Uterus (tissue), 2 donors: ENCODE measurements at regions not wholly inside any gene's neighbourhood (a gene's known extent, or its start where the extent isn't known, plus 50 kb on each side); places are given as distances from the start of the nearest gene placed in this dataset.

Experiments used
- POLR2A ChIP-seq, 2 donors: fragments of 450-650 bp; IDR thresholded peaks; one replicate each; pipeline ENCODE4 v1.6.1; 2016; ENCODE audit warnings: antibody characterized with exemption in 2 of 2, mild to moderate bottlenecking in 1 of 2, moderate library complexity in 1 of 2
- TF ChIP-seq, protein P1 (sequence below), 4 experiments: fragments of 200-600 bp in 2 of 4; fragments of 450-650 bp in 2 of 4; sonication (generic) in 2 of 4; IDR thresholded peaks; one replicate each; pipeline ENCODE4 v1.5.1; 2016 to 2019; ENCODE audit warnings: antibody characterized with exemption in 4 of 4, mild to moderate bottlenecking in 2 of 4, moderate library complexity in 1 of 4

DNA sequence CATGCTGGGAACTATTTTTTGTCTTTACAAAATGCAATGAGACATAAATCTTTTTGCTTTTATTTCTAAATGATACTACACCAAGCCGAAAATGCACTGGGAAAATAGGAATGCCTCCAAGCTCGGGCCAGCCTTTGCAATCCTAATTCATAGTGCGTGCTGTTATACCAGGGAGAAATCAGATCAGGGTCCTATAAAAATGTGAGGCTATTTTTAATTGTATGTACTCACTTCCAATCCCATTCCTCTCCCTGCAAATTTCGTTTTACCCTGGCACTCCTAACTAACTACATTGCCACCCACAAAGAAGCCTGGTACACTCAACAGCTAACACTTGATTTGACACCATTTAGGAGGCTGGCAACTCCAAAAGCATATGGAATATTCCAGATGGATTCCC, 350.6 kb upstream of the ZFP64 start:
- TF ChIP-seq, protein P1, sequence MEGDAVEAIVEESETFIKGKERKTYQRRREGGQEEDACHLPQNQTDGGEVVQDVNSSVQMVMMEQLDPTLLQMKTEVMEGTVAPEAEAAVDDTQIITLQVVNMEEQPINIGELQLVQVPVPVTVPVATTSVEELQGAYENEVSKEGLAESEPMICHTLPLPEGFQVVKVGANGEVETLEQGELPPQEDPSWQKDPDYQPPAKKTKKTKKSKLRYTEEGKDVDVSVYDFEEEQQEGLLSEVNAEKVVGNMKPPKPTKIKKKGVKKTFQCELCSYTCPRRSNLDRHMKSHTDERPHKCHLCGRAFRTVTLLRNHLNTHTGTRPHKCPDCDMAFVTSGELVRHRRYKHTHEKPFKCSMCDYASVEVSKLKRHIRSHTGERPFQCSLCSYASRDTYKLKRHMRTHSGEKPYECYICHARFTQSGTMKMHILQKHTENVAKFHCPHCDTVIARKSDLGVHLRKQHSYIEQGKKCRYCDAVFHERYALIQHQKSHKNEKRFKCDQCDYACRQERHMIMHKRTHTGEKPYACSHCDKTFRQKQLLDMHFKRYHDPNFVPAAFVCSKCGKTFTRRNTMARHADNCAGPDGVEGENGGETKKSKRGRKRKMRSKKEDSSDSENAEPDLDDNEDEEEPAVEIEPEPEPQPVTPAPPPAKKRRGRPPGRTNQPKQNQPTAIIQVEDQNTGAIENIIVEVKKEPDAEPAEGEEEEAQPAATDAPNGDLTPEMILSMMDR (IDR thresholded peaks at IDR 0.05) = no peak
- no peak for TF ChIP-seq POLR2A (IDR thresholded peaks at IDR 0.05)
